Gastroesophageal sphincter (tissue), 3 donors: ENCODE measurements at regions not wholly inside any gene's neighbourhood (a gene's known extent, or its start where the extent isn't known, plus 50 kb on each side); places are given as distances from the start of the nearest gene placed in this dataset.

Experiments
- CTCF ChIP-seq, 4 experiments: fragments of 200-600 bp in 2 of 4; fragments of 450-650 bp in 2 of 4; sonication (generic) in 1 of 4; IDR thresholded peaks; one replicate each; pipeline ENCODE4 v1.5.1; 2017 to 2019; ENCODE audit warnings: antibody characterized with exemption in 4 of 4, mild to moderate bottlenecking in 2 of 4, moderate library complexity in 2 of 4
- EP300 ChIP-seq: sonication (generic); formaldehyde crosslinking; IDR thresholded peaks from one replicate; pipeline ENCODE4 v1.6.1; 2017; ENCODE audit warnings: antibody characterized with exemption, mild to moderate bottlenecking
- POLR2A ChIP-seq, 2 donors: fragments of 450-650 bp; IDR thresholded peaks; one replicate each; pipeline ENCODE4 v1.6.1; 2017; ENCODE audit warnings: antibody characterized with exemption in 2 of 2, mild to moderate bottlenecking in 2 of 2, moderate library complexity in 1 of 2

GRCh38 chr10:4043897-4044665, 259.1 kb upstream of the KLF6 start:
- TF ChIP-seq CTCF (IDR thresholded peaks at IDR 0.05) (no peak), POLR2A (IDR thresholded peaks at IDR 0.05) (no peak), EP300 (no peak)
